Parathyroid adenoma (tissue), 2 donors: ENCODE measurements at regions not wholly inside any gene's neighbourhood (a gene's known extent, or its start where the extent isn't known, plus 50 kb on each side); places are given as distances from the start of the nearest gene placed in this dataset.
"Not testable (repeated sequence)": the region's sequence is repeated elsewhere in the genome, so short reads cannot be mapped to it uniquely, and the experiment has no call there.

Experiments
- H2AFZ ChIP-seq: fragments of 300-600 bp; sonication (generic); one replicate; pipeline ENCODE4 v1.7.0; 2017; ENCODE audit warnings: antibody characterized with exemption, mild to moderate bottlenecking
- H3K27ac ChIP-seq: fragments of 300-600 bp; sonication (generic); one replicate; pipeline ENCODE4 v1.7.0; 2017
- H3K27me3 ChIP-seq: fragments of 300-600 bp; sonication (generic); one replicate; pipeline ENCODE4 v1.7.0; 2017; ENCODE audit warnings: low read length; ENCODE audit not compliant: control insufficient read depth, insufficient read depth
- H3K36me3 ChIP-seq: fragments of 300-600 bp; sonication (generic); one replicate; pipeline ENCODE4 v1.7.0; 2017; ENCODE audit warnings: low read length; ENCODE audit not compliant: control insufficient read depth, insufficient read depth
- H3K4me1 ChIP-seq: fragments of 300-600 bp; sonication (generic); one replicate; pipeline ENCODE4 v1.7.0; 2017; ENCODE audit warnings: control low read depth
- H3K4me2 ChIP-seq: fragments of 300-600 bp; sonication (generic); one replicate; pipeline ENCODE4 v1.7.0; 2017; ENCODE audit warnings: low read length
- H3K4me3 ChIP-seq: fragments of 300-600 bp; sonication (generic); one replicate; pipeline ENCODE4 v1.7.0; 2017; ENCODE audit warnings: low read depth, low read length
- H3K79me2 ChIP-seq: fragments of 300-600 bp; sonication (generic); one replicate; pipeline ENCODE4 v1.7.0; 2017; ENCODE audit warnings: control low read depth
- H3K9ac ChIP-seq: fragments of 300-600 bp; sonication (generic); one replicate; pipeline ENCODE4 v1.7.0; 2017; ENCODE audit warnings: mild to moderate bottlenecking
- H3K9me3 ChIP-seq: fragments of 300-600 bp; sonication (generic); one replicate; pipeline ENCODE4 v1.7.0; 2017; ENCODE audit warnings: low read length; ENCODE audit not compliant: control insufficient read depth
- TF ChIP-seq, protein P1 (sequence below): fragments of 300-600 bp; sonication (generic); IDR thresholded peaks from one replicate; pipeline ENCODE4 v1.7.0; 2017; ENCODE audit warnings: antibody characterized with exemption, mild to moderate bottlenecking
- donor health status: primary hyperparathyroidism.

GRCh38 chr7:46107610-46108217 lies 186.6 kb upstream of the IGFBP3 start:
- H3K79me2 ChIP-seq, result no peaks in the 10 kb centered on the region
- no peak overlapping the region for H3K9ac ChIP-seq
- no peak overlapping the region for H3K27ac ChIP-seq
- H3K36me3 ChIP-seq, result no peaks in the 10 kb centered on the region
- no peaks in the 10 kb centered on the region for H3K27me3 ChIP-seq
- no peaks in the 10 kb centered on the region for H3K9me3 ChIP-seq
- H3K4me1 ChIP-seq, result no peaks in the 10 kb centered on the region
- no peak overlapping the region for H2AFZ ChIP-seq
- TF ChIP-seq, protein P1, sequence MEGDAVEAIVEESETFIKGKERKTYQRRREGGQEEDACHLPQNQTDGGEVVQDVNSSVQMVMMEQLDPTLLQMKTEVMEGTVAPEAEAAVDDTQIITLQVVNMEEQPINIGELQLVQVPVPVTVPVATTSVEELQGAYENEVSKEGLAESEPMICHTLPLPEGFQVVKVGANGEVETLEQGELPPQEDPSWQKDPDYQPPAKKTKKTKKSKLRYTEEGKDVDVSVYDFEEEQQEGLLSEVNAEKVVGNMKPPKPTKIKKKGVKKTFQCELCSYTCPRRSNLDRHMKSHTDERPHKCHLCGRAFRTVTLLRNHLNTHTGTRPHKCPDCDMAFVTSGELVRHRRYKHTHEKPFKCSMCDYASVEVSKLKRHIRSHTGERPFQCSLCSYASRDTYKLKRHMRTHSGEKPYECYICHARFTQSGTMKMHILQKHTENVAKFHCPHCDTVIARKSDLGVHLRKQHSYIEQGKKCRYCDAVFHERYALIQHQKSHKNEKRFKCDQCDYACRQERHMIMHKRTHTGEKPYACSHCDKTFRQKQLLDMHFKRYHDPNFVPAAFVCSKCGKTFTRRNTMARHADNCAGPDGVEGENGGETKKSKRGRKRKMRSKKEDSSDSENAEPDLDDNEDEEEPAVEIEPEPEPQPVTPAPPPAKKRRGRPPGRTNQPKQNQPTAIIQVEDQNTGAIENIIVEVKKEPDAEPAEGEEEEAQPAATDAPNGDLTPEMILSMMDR, result no peak
- no peak overlapping the region for H3K4me2 ChIP-seq
- H3K4me3 ChIP-seq, result no peak overlapping the region

DNA sequence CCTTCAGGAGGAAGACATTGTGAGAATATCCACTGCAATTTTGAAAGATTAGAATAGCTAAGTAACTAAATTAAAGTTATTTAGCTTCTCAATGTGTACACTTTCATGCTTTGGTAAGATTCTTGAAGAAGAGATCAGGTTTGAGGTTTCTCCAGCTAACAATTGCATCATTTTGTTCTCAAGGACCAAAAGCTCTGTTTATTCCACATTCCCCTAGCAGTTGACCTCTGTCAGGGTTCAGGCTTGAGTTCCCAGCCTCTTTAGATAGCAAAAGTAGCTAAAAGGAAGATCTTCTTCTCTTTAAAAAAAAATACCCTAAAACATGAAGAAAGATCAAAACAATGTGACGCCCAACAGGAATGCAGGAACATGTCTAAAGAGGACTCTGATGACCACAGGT lies 179.4 kb upstream of the IGFBP3 start:
- Histone ChIP-seq H3K27me3 (no peaks in the 10 kb centered on the region), H3K36me3 (no peaks in the 10 kb centered on the region), H3K4me3 (no peak overlapping the region), H3K4me1 (no peaks in the 10 kb centered on the region), H3K9me3 (no peaks in the 10 kb centered on the region), H3K9ac (no peak overlapping the region), H3K4me2 (no peak overlapping the region), H3K79me2 (no peaks in the 10 kb centered on the region), H2AFZ (no peak overlapping the region), H3K27ac (no peak overlapping the region)
- TF ChIP-seq, protein P1, result no peak

GRCh38 chr7:46099076-46099475 lies 178.0 kb upstream of the IGFBP3 start:
- Histone ChIP-seq H3K36me3 (no peaks in the 10 kb centered on the region), H3K4me3 (no peak overlapping the region), H3K9me3 (no peaks in the 10 kb centered on the region), H3K27ac (no peak overlapping the region), H2AFZ (no peak overlapping the region), H3K79me2 (no peaks in the 10 kb centered on the region), H3K4me2 (no peak overlapping the region), H3K4me1 (no peaks in the 10 kb centered on the region), H3K27me3 (no peaks in the 10 kb centered on the region), H3K9ac (no peak overlapping the region)
- TF ChIP-seq, protein P1, result no peak

DNA sequence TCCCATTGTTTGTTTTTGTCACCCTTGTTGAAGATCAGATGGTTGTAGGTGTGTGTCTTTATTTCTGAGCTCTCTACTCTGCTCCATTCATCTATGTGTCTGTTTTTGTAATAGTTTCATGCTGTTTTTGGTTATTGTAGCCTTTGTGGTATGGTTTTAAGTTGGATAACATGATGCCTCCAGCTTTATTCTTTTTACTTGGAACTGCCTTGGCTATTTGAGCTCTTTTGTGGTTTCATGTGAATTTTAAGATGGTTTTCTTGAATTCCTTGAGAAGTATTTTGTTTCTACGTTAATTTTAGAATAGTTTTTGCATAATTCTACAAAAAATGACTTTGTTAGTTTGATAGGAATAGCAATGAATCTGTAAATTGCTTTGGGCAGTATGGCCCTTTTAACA lies 170.0 kb upstream of the IGFBP3 start:
- Histone ChIP-seq H2AFZ (no peak overlapping the region), H3K9ac (no peak overlapping the region), H3K9me3 (no peaks in the 10 kb centered on the region), H3K36me3 (no peaks in the 10 kb centered on the region), H3K4me2 (no peak overlapping the region), H3K79me2 (no peaks in the 10 kb centered on the region), H3K27me3 (no peaks in the 10 kb centered on the region), H3K4me3 (no peak overlapping the region), H3K27ac (no peak overlapping the region), H3K4me1 (no peaks in the 10 kb centered on the region)
- TF ChIP-seq, protein P1, result no peak

GRCh38 chr7:46089281-46089680 lies 168.2 kb upstream of the IGFBP3 start:
- TF ChIP-seq, protein P1, result no peak
- Histone ChIP-seq H3K9me3 (no peaks in the 10 kb centered on the region), H3K36me3 (no peaks in the 10 kb centered on the region), H3K4me3 (no peak overlapping the region), H3K9ac (no peak overlapping the region), H2AFZ (no peak overlapping the region), H3K27ac (no peak overlapping the region), H3K4me1 (no peaks in the 10 kb centered on the region), H3K27me3 (no peaks in the 10 kb centered on the region), H3K4me2 (no peak overlapping the region), H3K79me2 (no peaks in the 10 kb centered on the region)

- not testable (repeated sequence) for H3K27ac ChIP-seq, H2AFZ ChIP-seq, H3K4me1 ChIP-seq, H3K79me2 ChIP-seq, H3K27me3 ChIP-seq, H3K9me3 ChIP-seq, H3K4me3 ChIP-seq, H3K9ac ChIP-seq, H3K4me2 ChIP-seq, H3K36me3 ChIP-seq
Observed at GRCh38 chr7:46088486-46088885, 167.4 kb upstream of the IGFBP3 start.
